ENCODE measurements at regions not wholly inside any gene's neighbourhood (a gene's known extent, or its start where the extent isn't known, plus 50 kb on each side); places are given as distances from the start of the nearest gene placed in this dataset.
"Not testable (repeated sequence)": the region's sequence is repeated elsewhere in the genome, so short reads cannot be mapped to it uniquely, and the experiment has no call there.

DNA sequence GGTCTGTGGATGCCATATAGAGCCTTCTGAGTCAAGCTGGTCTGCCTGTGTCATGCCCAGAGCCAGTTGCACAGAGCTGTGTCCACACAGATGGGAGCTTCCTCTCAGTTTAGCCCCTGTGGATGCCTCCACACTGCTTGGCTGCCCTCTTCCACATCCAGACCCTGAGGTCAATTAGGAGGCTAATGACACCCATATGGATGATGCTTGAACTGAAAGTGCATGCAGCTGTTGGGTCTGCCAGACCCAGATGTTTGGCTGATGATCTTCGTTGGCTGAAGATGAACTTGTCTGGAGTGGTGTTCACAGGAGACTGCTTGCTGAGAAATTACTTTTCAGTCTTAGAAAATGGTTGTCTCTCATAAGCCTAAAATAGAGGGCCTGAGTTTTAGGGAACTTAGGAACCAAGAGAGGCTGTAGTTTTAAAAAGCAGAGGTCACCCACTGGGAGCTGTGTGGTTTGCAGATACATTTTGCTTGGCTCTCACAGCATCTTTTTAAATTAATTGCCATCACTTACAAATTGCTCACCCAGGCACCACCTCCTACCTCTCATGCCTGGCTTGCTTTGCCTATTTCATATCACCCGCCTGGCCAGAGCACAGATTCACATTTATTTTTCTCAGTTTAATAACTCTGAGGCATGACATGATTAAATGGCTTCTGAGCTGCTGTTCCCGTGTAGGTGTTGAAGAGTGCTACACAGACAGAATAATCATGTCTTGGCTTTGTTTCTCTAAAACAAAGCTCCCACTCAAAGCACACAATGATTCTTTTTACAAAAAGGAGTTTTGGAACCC, 176.1 kb downstream of the MINAR1 start:
- DNase-seq, result no peak

DNA sequence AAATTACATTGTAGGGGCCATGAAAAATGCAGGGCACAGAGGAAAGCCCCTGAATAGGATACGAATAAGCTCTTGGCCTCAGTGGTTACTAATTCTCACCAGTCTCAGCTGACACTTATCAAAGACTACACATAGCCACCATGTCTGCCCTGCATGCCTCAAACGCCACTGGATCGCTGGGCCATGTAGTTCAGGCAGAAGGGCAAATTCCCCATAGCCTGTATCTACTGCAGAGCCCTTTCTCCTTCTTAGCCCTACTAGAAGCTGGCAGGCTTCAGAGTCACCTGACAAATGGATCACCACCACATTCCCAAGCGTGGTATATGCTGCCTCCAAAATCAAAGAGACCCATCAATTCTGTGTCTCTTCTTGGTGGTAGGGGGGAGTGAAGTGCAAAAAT, 177.4 kb downstream of the MINAR1 start:
- DNase-seq, result no peak

DNA sequence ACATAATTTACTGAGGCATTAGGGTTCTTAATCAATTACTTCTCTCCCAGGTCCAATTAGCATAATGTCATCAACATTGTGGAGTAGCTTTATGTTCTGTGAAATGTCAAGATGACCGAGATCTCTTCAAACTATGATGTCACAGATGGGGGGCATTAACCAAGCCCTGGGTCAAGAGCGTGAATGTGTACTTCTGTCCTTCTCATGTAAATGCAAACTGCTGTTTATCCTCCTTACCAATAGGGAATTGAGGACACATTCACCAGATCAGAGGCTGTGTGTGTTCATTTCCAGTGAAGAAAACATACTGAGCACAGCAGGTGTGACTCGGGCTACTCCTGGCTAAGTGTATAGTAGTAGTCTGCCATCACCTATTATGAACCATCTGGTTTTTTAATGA, 177.9 kb downstream of the MINAR1 start:
- DNase-seq, result no peak

DNA sequence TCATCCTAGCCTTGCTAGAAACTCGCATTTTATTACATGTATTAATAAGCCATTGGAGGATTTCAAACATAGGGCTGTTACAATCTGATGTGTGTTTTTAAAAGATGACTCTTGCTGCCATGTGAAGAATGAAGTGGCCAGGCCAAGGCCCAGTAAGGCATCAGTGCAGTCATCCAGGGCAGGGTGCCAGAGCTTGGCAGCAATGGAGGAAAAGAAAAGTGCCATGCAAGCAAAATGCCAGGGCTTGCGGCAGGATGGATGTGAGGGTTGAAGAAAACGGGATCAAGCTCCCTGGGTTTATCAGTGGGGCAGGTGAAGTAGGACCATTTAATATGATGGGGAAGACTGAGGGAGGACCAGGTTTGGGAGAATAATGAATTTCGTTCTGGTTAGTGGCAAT, 183.6 kb downstream of the MINAR1 start:
- no peak for DNase-seq

DNA sequence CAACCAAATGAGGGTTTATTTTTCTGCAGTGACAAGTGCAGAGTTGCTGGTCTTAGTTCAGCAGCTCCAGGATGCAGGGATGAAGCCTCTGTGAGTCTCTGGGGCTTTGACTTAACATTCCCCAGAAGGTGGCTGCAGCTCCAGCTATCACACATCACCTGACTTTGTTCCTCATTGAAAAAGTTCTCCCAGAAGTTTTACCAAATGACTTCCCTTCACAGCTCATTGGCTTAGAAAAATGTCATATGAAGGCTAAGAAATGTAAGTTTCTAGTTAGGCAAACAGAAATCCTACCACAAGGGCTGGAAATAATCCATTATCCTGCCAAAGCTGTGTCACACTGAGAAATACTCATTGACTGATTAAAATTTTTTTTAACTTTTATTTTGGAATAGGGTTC, 184.9 kb downstream of the MINAR1 start:
- no peak for DNase-seq

DNA sequence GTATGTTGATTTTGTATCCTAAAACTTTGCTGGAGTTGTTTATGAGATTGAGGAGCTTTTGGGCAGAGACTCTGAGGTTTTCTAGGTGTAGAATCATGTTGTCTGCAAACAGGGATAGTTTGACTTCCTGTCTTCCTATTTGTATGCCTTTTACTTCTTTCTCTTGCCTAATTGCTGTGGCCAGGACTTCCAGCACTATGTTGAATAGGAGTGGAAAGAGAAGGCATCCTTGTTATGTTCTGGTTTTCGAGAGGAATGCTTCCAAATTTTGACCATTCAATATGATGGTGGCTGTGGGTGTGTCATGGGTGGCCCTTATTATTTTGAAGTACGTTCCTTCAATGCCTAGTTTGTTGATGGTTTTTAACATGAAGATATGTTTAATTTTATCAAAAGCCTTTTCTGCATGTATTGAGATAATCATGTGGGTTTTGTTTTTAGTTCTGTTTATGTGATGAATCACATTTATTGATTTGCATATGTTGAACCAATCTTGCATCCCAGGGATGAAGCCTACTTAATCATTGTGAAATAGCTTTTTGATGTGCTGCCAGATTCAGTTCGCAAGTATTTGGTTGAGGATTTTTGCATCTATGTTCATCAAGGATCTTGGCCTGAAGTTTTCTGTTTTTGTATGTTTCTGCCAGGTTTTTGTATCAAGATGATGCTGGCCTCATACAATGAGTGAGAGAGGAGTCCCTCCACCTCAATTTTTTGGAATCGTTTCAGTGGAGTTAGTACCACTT, 188.1 kb downstream of the MINAR1 start:
- DNase-seq, result no peak

DNA sequence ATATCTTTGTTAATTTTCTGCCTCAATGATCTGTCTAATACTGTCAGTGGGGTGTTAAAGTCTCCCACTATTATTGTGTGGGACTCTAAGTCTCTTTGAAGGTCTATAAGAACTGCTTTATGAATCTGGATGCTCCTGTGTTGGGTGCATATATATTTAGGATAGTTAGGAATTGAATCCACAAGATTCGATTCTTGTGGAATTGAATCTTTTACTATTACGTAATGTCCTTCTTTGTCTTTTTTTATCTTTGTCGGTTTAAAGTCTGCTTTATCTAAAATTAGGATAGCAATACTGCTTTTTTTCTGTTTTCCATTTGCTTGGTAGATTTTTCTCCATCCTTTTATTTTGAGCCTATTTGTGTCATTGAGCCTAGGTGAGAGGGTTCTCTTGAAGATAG, 189.7 kb downstream of the MINAR1 start:
- not testable (repeated sequence) for DNase-seq

DNA sequence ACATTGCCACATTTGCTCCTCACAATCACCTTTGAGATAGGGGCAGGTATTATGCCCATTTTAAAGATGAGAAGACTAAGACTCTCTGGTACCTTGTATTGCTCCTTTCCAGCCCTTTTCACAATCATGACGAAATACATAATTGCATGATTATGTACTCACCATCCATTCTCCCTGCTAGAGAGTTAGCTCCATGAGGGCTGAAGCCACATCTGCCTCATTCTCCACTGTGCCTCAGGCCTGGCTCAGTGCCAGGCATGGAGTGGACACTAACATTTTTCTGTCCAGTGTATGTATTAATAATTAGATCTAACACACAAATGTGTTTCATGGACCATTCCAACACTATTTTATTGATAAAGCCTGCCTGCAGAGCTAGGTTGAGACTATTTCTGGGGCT, 191.4 kb downstream of the MINAR1 start:
- DNase-seq, result no peak

DNA sequence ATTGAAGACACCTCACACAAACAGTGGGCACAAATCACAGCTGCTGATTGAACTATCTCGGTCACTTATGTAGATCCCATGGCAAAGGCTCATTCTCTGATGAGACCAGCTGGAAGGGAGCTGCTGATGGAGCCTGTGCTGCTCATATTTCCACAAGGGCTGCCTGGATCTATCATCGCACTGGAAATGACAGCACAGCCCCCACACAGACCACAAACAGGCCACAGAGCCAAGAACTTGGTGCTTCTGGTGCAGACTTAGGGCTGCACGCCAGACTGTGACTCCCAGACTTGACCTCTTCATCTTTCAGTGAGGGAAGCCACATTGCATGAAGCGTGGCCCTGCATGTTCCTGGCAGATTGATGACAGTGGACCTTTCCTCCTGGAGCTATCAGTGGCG, 197.6 kb downstream of the MINAR1 start:
- DNase-seq, result no peak

DNA sequence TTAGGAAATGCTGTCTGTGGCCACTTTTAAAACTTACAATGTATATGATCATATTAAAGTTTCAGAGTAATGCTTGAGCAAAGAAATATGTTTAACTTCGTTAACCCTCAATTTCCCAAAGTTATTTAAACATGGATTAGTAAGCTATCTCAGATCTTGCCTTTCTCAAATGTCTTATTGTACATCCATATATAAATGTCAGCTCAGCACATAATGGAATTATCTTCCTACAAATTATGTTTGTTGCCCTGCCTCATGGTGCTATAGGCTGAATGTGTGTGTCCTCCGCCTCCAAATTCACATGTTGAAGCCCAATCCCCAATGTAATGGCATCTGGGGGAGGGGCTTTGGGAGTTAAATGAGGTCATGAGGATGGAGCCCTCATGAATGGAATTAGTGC, 200.3 kb downstream of the MINAR1 start:
- DNase-seq, result no peak

DNA sequence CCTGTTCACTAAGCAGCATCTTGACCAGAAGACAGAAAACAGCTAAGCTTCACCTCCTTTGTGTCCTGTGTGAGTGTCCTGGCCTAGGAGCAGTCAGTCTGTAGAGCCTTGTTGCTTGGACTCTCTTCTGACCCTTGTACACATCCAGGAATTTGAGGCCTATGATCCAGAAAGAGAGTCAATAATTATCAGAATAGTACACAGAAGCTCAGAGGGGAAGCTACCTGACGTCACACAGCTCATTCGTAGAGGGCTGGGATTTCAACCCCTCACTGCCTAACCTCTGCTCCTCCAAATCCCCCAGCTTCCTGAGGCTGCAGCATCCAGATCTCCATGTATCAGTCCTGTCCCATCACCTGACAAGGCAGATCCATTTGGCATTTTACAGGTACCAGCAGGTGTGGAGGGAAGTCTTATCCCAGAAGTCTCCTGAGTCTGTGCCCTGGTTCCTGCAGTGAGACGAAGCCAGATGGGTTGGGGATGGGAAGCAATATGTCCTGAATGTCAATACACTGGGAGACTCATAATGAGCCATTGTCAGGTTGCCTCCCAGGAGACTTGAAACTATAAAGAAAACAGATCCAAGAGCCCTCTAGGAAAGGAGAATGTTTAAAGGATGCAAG, 203.1 kb downstream of the MINAR1 start:
- DNase-seq, result no peak

DNA sequence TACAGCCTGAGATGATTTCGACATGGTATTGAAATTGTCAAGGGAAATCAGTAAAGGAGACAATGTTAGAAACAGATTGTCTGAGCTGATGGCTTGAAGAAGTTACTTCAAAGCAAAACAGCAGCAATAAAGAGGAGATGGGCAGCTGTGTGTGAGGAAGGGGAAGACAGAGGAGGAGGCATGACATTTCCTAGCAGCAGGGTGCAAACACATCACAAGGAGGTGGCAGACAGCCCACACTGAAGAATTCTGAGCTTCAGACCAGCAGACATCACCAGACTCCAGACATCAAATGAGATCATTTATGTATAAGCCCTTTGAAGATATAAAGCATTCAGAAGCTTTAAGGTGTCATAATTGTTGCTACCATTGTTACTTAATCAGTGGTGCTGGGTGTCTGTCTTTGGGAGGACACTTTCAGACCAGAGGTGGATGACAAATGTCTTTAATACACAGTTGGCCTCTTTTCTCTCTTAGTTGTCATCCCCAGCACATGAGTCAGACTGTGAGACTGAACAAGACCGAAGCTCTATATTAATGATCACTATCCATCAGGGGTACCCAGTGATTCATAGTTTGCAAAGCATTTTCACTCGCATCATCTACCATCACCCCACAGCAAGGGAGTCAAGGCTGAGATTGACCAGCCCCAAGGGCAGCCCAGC, 203.9 kb downstream of the MINAR1 start:
- DNase-seq, result no peak

DNA sequence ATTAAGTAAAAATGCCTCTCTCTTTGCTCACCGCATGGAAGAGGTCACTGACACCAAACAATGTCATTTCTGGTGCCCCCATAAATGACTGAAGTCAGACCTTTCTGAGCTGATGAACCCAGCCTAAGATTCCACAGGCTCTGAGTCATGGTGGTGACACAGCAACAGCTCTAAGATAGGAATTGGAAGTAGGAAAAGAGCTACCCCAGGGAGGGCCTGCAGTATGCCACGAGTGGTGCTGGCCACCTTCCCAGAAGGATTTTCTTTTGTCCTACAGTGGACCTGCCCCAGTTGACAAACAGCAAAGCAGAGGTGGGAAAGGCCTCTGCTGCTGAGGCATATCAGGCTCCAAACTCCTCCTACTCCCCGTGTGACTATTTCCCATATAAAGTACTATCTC, 208.1 kb downstream of the MINAR1 start:
- no peak for DNase-seq

DNA sequence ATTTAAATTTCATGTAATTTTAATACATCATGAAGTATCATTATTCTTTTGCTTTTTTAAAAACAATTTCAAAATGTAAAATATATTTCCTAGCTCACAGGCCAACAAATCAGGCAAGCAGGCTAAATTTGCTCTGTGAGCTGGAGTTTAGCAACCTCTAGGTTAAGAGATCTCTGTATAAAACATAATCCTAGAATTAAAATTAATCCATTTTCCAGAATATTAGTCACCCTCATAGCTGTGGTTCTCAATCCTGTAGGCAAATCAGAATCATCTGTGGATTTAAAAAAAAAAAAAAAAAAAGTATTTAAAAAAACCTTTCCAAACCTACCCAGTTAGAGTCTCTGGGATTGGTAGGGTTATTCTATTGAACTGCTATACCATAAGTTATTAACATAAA, 209.7 kb downstream of the MINAR1 start:
- no peak for DNase-seq

DNA sequence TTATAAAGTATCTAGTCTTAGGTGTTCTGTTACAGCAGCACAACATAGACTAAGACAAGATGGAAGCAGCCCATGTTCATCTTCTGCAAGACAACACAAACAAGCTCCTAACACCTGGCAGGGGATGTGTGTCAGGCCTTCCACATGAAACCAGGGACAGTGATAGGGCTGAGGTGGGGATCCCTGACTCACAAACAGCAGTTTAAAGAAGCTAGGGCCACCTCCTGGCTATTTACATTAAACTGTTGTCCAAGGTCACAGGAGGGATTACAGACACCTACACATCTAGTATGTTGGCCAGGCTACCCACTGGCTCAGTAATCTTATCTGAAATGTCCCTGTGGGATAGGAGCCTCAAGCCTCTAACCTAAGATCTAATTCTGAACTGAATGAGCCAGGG, 211.3 kb downstream of the MINAR1 start:
- no peak for DNase-seq

DNA sequence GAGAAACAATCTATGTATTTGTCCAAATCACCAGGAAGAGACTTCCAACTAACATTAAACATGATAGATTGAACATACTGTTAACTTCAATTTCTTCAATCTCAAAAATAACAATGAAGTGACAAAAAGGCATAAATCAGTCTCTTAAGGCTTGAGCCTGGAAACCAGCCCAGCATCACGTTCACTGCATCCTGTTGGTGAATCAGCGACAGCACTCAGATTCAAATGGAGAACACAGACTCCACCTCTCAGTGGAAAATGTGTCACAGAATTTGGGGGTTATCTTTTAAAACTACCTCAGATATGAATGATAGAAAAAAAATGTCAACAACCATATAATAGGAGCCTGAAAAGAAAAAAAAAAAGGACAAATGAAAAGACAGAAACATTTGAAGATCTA, 212.0 kb downstream of the MINAR1 start:
- no peak for DNase-seq

DNA sequence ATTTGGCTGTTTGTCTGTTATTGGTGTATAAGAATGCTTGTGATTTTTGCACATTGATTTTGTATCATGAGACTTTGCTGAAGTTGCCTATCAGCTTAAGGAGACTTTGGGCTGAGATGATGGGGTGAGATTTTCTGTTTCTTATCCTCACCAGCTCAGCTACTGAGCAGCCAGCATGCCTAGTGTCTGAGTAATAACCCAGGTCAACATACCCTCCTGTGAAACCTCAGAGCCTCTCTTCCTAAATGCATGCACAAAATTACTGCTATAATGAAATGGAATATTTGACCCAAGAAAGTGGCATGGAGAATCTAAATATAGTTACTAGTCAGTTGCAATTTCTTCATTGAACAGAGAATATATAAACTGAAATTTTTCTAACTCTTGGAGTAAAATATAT, 220.8 kb downstream of the MINAR1 start:
- DNase-seq, result not testable (repeated sequence)

DNA sequence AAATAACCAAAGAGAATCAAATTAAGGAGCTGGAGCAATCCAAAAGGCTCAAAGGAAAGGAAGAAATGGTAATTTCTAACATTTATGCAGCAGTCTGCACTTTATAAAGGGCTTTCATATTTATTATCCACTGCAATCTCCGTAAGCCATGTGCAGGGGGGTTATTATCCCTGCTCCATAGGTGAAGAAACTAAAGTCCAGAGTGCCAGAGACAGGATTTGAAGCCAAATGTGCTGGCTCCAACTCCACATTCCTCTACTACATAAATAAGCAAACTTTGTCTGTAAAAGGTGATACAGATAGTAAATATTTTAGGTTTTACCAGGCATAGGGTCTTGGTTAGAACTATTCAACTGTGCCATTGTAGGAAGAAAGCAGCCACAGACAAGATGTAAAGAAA, 221.4 kb downstream of the MINAR1 start:
- no peak for DNase-seq

DNA sequence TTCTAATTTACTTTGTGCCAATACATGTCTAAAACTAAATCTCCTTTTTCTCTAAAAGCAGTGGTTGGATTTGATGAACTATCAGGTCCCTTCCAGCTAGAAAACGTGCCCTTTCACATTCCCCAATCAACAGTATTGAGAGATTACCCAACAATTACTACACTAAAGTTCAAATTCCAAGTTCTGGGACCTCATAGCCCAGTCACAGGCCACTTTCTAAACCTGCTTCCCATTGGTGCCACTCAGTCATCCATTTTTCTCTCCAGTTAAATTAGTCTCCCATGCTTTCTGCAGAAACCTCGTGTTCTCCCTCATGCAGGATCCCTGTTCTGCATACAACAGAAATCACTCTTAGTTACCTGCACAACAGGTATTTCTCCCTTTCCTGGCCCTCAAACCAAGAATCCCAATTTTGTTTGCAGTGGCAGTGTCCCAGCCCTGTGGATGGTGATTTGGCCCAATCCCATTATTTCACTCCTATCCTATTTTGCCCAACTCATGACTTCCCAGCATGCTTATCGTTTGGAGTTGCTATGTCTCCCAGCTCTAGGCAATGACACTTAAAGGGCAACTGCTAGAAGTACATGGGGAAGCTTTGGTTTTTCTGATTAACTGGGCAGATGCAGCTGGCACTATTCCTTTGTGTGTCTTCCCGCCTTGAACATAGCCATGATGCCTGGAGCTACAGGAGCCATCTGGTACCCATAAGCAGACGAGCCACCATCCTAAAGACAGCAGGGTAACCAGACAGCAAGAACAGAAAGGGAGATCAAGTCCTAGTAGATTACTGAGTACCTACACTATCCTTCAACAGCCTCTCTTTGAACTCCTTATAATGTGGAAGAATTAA, 224.2 kb downstream of the MINAR1 start:
- no peak for DNase-seq

DNA sequence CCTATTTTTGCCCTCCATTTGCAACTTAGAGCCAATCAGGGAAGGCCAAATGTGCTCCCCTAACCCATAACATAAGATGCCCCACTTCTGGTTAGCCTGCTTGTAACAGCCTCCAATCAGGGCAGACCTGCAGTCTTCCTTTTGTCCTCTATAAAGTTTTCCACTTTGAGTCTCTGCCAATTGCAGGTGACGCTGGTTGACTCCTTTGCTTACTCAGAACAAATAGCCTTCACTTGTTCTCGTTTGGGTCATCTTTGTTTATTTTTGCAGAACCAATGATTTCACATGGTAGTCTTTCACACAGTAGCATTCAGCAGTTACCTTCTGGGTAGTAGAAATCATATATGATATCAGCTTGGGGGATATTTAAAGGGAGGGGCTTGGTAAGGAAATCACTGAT, 225.6 kb downstream of the MINAR1 start:
- DNase-seq, result no peak

DNA sequence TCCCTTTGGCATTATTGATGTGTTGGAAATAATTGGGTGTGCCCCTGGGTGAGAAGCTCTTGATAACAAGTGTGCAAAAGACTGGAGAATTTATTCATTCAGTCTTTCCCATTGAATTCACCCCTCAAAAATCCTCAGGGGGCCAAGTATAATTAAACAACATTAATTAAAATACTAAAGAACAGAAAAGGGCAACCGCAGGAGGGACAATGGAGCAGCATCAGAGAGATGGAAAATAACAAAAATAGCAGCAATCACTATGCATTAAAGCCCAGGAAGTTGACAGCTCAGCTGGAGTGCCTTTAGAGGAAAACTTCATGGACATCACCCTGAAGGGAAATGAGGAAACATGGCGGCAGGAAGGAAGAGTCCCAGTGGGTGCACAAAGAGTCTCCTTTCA, 227.6 kb downstream of the MINAR1 start:
- no peak for DNase-seq

DNA sequence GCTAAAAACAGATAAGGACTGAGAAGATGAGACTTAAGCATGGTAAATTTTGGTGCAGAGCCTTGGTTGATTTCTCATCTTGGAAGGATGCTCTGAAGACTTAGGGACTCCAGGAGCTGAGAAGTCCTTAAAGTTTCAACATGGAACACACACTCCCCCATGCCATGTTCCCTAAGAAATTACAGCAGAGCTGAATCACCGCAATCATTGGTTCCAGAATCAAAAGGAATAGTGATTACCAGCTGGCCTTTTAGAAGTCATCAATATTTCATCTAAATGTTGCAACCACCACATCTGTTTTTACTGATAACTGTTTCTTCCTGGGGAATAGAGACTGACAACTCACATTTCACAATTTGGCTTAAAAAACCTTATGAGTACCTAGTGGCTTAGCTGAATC, 229.3 kb downstream of the MINAR1 start:
- DNase-seq, result no peak

Data from NCI-H526 (cell line).